ENCODE measurements at regions not wholly inside any gene's neighbourhood (a gene's known extent, or its start where the extent isn't known, plus 50 kb on each side); places are given as distances from the start of the nearest gene placed in this dataset.

DNA sequence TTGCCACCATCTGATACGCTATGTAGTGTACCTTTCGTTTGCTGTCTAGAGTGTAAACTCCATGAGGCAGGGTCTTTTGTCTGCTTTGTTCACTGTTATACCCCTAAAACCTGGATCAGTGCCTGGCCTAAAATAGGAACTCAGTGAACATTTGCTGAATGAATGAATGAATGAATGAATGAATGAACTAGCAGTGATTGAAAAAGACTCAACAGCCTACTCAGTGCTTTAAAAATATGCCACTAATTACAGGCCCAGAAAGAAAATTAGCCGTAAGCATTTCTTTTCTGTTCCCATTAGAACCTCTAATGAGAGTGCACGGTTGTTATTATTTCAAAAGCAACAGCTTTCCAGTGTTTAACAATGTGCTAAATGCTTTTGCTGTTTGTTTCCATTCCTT, 69.3 kb upstream of the SYT6 start:
- no peak overlapping the region for H3K9ac ChIP-seq (ENCODE audit: insufficient read depth in 1 of 2, low read depth in 2 of 2, low read length in 2 of 2)
- intact Hi-C loops (cut with micrococcal nuclease) = no loop called here
- H3K27me3 ChIP-seq (ENCODE audit: control insufficient read depth in 2 of 2, insufficient read depth in 2 of 2, low read length in 2 of 2) = peaks cover 2 to 8% of the 10 kb centered on the region in 2 experiments; a peak in 3 of 5 replicates
- FAIRE-seq (no peak), DNase-seq (ENCODE audit: extremely low read depth in 1 of 4, low spot score in 3 of 4) (no peak), ATAC-seq (no peak)
- no peak overlapping the region for H3K4me3 ChIP-seq
- in situ Hi-C loops (cut with MboI) = no loop called here
- BruUV-seq (replicated peaks) = no TSS peak
- POLR2A ChIA-PET = no interaction called here
- H3K4me2 ChIP-seq (ENCODE audit: insufficient read depth, low read length) = no peak overlapping the region
- CTCF ChIA-PET (ENCODE audit: low intra/inter-chr PET ratio) = no interaction called here
- no peaks in the 10 kb centered on the region for H3K4me1 ChIP-seq (replicated peaks in 1 of 2; ENCODE audit: control insufficient read depth in 2 of 2, insufficient read depth in 2 of 2, low read length in 2 of 2)
- no peaks in the 10 kb centered on the region for H3K36me3 ChIP-seq (ENCODE audit: control insufficient read depth, insufficient read depth, low read length)
- 0% methylated on average over 4 of the region's 4 CpGs for WGBS (ENCODE audit: insufficient coverage, low coverage, missing lambda C conversion rate)
- H3K9me1 ChIP-seq (ENCODE audit: control insufficient read depth, insufficient read depth, low read length) = no peaks in the 10 kb centered on the region
- H2AFZ ChIP-seq (ENCODE audit: low read depth, low read length) = no peak overlapping the region
- H3K79me2 ChIP-seq (ENCODE audit: control insufficient read depth, insufficient read depth, low read length) = no peaks in the 10 kb centered on the region
- H4K20me1 ChIP-seq (replicated peaks; ENCODE audit: control insufficient read depth, insufficient read depth, low read length) = no peaks in the 10 kb centered on the region
- H3K27ac ChIP-seq (ENCODE audit: extremely low read depth, low read depth, low read length) = no peak overlapping the region
- TF ChIP-seq L3MBTL2 (IDR thresholded peaks at IDR 0.05) = no peak
- TF ChIP-seq ZNF124 (CRISPR knock-in tag; IDR thresholded peaks at IDR 0.05) = no peak
- TF ChIP-seq ZNF57 (CRISPR knock-in tag; IDR thresholded peaks at IDR 0.05) = no peak
- TF ChIP-seq ZNF830 (CRISPR knock-in tag; IDR thresholded peaks at IDR 0.05) = no peak
- TF ChIP-seq MBD2 (IDR thresholded peaks at IDR 0.05; ENCODE audit: borderline replicate concordance, low read depth) = no peak
- TF ChIP-seq ZNF24 (IDR thresholded peaks at IDR 0.05) = peak; percentile 90
- TF ChIP-seq SLC30A9 (CRISPR knock-in tag; IDR thresholded peaks at IDR 0.05) = no peak
- TF ChIP-seq, protein P1, sequence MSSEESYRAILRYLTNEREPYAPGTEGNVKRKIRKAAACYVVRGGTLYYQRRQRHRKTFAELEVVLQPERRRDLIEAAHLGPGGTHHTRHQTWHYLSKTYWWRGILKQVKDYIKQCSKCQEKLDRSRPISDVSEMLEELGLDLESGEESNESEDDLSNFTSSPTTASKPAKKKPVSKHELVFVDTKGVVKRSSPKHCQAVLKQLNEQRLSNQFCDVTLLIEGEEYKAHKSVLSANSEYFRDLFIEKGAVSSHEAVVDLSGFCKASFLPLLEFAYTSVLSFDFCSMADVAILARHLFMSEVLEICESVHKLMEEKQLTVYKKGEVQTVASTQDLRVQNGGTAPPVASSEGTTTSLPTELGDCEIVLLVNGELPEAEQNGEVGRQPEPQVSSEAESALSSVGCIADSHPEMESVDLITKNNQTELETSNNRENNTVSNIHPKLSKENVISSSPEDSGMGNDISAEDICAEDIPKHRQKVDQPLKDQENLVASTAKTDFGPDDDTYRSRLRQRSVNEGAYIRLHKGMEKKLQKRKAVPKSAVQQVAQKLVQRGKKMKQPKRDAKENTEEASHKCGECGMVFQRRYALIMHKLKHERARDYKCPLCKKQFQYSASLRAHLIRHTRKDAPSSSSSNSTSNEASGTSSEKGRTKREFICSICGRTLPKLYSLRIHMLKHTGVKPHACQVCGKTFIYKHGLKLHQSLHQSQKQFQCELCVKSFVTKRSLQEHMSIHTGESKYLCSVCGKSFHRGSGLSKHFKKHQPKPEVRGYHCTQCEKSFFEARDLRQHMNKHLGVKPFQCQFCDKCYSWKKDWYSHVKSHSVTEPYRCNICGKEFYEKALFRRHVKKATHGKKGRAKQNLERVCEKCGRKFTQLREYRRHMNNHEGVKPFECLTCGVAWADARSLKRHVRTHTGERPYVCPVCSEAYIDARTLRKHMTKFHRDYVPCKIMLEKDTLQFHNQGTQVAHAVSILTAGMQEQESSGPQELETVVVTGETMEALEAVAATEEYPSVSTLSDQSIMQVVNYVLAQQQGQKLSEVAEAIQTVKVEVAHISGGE (CRISPR knock-in tag; IDR thresholded peaks at IDR 0.05) = peak in 1 of 3 experiments; percentile 17; a peak in 1 of 6 replicates
- TF ChIP-seq, protein P2, sequence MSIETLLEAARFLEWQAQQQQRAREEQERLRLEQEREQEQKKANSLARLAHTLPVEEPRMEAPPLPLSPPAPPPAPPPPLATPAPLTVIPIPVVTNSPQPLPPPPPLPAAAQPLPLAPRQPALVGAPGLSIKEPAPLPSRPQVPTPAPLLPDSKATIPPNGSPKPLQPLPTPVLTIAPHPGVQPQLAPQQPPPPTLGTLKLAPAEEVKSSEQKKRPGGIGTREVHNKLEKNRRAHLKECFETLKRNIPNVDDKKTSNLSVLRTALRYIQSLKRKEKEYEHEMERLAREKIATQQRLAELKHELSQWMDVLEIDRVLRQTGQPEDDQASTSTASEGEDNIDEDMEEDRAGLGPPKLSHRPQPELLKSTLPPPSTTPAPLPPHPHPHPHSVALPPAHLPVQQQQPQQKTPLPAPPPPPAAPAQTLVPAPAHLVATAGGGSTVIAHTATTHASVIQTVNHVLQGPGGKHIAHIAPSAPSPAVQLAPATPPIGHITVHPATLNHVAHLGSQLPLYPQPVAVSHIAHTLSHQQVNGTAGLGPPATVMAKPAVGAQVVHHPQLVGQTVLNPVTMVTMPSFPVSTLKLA (conservative IDR thresholded peaks at IDR 0.05) = no peak
- TF ChIP-seq ZNF384 (IDR thresholded peaks at IDR 0.05; ENCODE audit: low read depth, low read length) = no peak
- no peak for TF ChIP-seq RBM22 (IDR thresholded peaks at IDR 0.05; ENCODE audit: low read depth, low read length, poor library complexity, severe bottlenecking)
- H3K9me3 ChIP-seq (replicated peaks; ENCODE audit: control insufficient read depth, insufficient read depth, low read depth, low read length) = no peaks in the 10 kb centered on the region

Data from K562 (cell line).